GM10266 (cell line): ENCODE measurements at regions not wholly inside any gene's neighbourhood (a gene's known extent, or its start where the extent isn't known, plus 50 kb on each side); places are given as distances from the start of the nearest gene placed in this dataset.

Experiments used
- DNase-seq: peaks from one replicate; pipeline ENCODE4 v3.0.0; 2012; ENCODE audit errors: extremely low spot score
- CTCF ChIP-seq: IDR thresholded peaks from 2 replicates; pipeline ENCODE4 v1.5.1; 2012; ENCODE audit warnings: mild to moderate bottlenecking, low read depth; ENCODE audit not compliant: control insufficient read depth, insufficient read depth; ENCODE audit errors: missing control alignments

GRCh38 chrX:125620715-125621587, 301.3 kb downstream of the TEX13C start:
- no peak for DNase-seq
- no peak for TF ChIP-seq CTCF

GRCh38 chrX:125621588-125621927, 301.9 kb downstream of the TEX13C start:
- no peak for TF ChIP-seq CTCF
- DNase-seq = no peak

- DNase-seq = no peak
- no peak for TF ChIP-seq CTCF
Observed at GRCh38 chrX:125622899-125623298, 303.2 kb downstream of the TEX13C start.

- TF ChIP-seq CTCF = no peak
- no peak for DNase-seq
Observed at GRCh38 chrX:125627676-125628075, 308.0 kb downstream of the TEX13C start.

- no peak for DNase-seq
- no peak for TF ChIP-seq CTCF
Observed at GRCh38 chrX:125628435-125628834, 308.8 kb downstream of the TEX13C start.

GRCh38 chrX:125641405-125641804, 321.7 kb downstream of the TEX13C start:
- no peak for DNase-seq
- no peak for TF ChIP-seq CTCF

GRCh38 chrX:125646195-125646594, 326.5 kb downstream of the TEX13C start:
- no peak for TF ChIP-seq CTCF
- no peak for DNase-seq
